PFSK-1 (cell line): ENCODE measurements at regions not wholly inside any gene's neighbourhood (a gene's known extent, or its start where the extent isn't known, plus 50 kb on each side); places are given as distances from the start of the nearest gene placed in this dataset.

ENCODE experiments used
- FOXP2 ChIP-seq: optimal IDR thresholded peaks from 2 replicates; pipeline ENCODE3; 2011; ENCODE audit warnings: borderline replicate concordance, control low read depth, inconsistent platforms; ENCODE audit not compliant: insufficient read depth; ENCODE audit errors: extremely low read length, extremely low read depth
- POLR2AphosphoS5 ChIP-seq: IDR thresholded peaks from 2 replicates; pipeline ENCODE4 v1.6.1; 2012; ENCODE audit warnings: low read depth, mild to moderate bottlenecking, control low read depth, low read length, moderate library complexity
- SIN3A ChIP-seq: IDR thresholded peaks from 2 replicates; pipeline ENCODE4 v1.6.1; 2012; ENCODE audit warnings: mild to moderate bottlenecking, low read length, moderate library complexity, borderline replicate concordance; ENCODE audit not compliant: insufficient read depth
- TAF1 ChIP-seq: IDR thresholded peaks from 2 replicates; pipeline ENCODE4 v1.6.1; 2012; ENCODE audit warnings: low read length, control low read depth, borderline replicate concordance; ENCODE audit not compliant: insufficient read depth
- TF ChIP-seq, protein P1 (sequence below), 2 experiments: IDR thresholded peaks; 2 replicates each; pipeline versions ENCODE4 v1.6.1 to v1.8.0; 2011 to 2012; ENCODE audit warnings: low read depth in 2 of 2, low read length in 2 of 2, control low read depth in 1 of 2, inconsistent platforms in 1 of 2, mild to moderate bottlenecking in 1 of 2, moderate library complexity in 1 of 2; ENCODE audit not compliant: insufficient read depth in 1 of 2

DNA sequence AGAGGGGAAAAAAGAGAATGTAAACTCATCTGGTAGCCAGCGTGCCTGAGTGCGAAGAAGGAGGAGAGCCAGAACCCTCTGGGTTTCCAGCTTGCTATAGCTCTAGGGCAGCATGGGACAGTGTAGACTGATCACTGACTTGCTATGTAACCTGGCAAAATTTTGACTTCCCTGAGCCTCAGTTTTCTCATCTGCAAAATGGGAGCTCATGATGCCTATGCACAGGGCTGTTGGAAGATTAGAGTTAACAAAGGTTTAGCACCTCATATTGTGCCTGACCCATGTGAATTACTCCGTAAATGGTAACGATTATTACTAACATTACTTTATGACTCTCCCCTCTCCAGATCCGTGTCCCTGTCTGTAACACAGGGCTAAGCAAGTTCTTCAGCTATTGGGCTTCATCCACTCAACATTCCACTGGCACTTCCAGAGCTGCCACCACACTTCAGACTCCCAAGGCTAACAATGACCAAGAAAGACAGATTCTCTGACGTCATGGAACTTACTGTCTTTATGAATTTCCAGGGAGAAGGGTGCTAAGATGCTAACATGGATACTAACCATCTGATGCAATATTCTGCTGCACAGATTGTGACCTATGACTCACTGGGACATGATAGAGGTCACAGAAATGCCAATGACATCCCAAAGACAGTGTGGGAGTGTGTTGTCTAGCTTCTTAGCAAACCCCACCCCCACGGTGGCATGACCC, 195.2 kb downstream of the TRIM29 start:
- TF ChIP-seq FOXP2, result no peak
- TF ChIP-seq, protein P1, sequence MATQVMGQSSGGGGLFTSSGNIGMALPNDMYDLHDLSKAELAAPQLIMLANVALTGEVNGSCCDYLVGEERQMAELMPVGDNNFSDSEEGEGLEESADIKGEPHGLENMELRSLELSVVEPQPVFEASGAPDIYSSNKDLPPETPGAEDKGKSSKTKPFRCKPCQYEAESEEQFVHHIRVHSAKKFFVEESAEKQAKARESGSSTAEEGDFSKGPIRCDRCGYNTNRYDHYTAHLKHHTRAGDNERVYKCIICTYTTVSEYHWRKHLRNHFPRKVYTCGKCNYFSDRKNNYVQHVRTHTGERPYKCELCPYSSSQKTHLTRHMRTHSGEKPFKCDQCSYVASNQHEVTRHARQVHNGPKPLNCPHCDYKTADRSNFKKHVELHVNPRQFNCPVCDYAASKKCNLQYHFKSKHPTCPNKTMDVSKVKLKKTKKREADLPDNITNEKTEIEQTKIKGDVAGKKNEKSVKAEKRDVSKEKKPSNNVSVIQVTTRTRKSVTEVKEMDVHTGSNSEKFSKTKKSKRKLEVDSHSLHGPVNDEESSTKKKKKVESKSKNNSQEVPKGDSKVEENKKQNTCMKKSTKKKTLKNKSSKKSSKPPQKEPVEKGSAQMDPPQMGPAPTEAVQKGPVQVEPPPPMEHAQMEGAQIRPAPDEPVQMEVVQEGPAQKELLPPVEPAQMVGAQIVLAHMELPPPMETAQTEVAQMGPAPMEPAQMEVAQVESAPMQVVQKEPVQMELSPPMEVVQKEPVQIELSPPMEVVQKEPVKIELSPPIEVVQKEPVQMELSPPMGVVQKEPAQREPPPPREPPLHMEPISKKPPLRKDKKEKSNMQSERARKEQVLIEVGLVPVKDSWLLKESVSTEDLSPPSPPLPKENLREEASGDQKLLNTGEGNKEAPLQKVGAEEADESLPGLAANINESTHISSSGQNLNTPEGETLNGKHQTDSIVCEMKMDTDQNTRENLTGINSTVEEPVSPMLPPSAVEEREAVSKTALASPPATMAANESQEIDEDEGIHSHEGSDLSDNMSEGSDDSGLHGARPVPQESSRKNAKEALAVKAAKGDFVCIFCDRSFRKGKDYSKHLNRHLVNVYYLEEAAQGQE (IDR thresholded peaks at IDR 0.05; ENCODE audit: insufficient read depth in 1 of 2, low read depth in 2 of 2, low read length in 2 of 2), result no peak
- TF ChIP-seq TAF1, result no peak
- no peak for TF ChIP-seq POLR2AphosphoS5
- TF ChIP-seq SIN3A, result no peak

DNA sequence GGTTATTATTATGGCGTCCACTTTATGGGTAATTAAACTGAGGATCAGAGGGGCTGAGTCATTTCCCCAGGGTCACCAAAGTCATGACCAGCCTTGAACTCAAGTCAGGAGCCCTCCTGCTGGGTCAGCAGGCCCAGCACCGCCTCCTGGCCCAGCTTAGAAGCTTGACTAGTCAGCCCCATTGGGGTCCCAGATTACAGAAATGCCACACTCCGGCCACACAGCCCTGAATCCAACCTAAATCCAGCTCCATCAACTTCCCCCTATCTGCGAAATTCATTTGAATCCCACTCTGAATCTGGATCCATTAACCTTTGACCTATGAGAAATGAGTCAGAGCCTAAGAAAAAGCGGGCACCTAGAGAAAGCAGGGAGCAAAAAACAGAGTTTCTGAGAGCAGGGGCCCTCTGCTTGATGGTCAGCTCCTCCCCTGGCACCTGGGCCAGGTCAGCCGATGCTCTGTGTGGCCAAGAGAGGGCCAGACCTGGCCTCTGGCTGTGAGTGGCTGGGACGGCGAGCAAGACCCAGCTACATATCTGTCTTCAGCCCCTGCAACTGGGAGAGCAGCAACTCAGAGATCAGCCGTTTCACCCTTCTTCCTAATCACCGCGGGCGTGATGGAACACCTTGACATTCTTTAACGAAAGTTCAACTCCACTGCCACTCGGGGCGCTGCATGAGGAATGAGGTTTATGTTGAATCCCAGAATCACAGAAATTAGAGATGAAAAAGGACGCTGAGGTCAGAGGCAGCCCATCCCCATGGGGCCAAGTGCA, 196.1 kb downstream of the TRIM29 start:
- TF ChIP-seq FOXP2 (no peak), POLR2AphosphoS5 (no peak), TAF1 (no peak), SIN3A (no peak)
- TF ChIP-seq, protein P1 (IDR thresholded peaks at IDR 0.05; ENCODE audit: insufficient read depth in 1 of 2, low read depth in 2 of 2, low read length in 2 of 2), result no peak

DNA sequence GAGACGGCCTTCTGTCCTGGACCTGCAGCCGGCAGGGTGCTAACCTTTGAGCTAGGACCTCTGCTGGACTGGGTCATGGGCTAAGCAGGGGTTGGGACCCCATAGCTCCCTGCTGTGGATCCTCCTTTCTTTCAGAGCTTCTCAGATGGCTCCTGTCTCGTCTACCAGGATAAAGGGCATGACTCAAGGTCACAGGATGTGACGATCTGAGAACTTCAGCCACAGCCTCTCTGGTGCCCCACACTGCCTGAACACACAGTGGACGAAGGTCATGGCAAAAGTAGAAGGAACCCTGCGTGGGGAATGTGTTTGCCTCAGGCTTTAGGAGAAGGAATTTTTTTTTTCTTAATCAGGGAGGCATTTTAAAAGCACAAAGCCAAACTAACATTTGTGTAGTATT, 196.7 kb downstream of the TRIM29 start:
- TF ChIP-seq FOXP2 (no peak), SIN3A (no peak), TAF1 (no peak), POLR2AphosphoS5 (no peak)
- TF ChIP-seq, protein P1 (IDR thresholded peaks at IDR 0.05; ENCODE audit: insufficient read depth in 1 of 2, low read depth in 2 of 2, low read length in 2 of 2), result no peak

DNA sequence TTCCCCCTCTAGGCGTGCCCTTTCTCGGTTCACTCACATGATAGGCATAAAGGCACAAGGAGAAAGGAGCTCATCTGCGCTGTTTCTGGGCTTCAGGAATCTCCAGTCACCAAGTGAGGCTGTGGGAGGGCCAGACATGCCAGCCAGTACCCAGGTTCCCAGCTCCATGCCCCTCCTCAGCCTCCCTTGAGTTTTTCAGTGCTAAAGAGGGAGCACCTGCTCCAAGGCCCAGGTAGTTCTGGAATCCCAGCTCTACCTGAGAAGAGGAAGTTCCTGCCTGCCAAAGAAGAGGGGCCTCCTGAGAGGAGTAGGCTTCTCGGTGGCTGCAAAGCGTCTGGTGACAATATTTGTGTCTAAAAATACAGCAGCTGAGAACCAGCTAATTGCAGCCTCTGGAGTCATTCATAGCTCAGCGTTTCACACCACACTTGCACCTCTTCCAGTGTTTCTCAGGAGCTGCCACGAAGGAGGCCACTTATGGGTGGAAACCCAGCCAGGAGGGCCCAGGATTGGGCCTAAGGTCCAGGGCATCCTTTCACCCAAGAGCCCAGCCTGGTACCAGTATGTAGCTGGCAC, 197.4 kb downstream of the TRIM29 start:
- TF ChIP-seq FOXP2 (no peak), TAF1 (no peak), SIN3A (no peak), POLR2AphosphoS5 (no peak)
- TF ChIP-seq, protein P1 (IDR thresholded peaks at IDR 0.05; ENCODE audit: insufficient read depth in 1 of 2, low read depth in 2 of 2, low read length in 2 of 2), result no peak
